Endothelial cell (in vitro differentiated cells): ENCODE measurements at regions not wholly inside any gene's neighbourhood (a gene's known extent, or its start where the extent isn't known, plus 50 kb on each side); places are given as distances from the start of the nearest gene placed in this dataset.
"Not testable (repeated sequence)": the region's sequence is repeated elsewhere in the genome, so short reads cannot be mapped to it uniquely, and the experiment has no call there.

Experiments used
- DNase-seq: peaks from one replicate; pipeline ENCODE4 v3.0.0; 2021; ENCODE audit warnings: low spot score
- H3K27ac Mint-ChIP-seq: one replicate; pipeline ENCODE4 v1.8.0; 2021; ENCODE audit warnings: mixed read lengths, inconsistent platforms; ENCODE audit not compliant: unreplicated experiment
- H3K27me3 Mint-ChIP-seq: one replicate; pipeline ENCODE4 v1.8.0; 2021; ENCODE audit warnings: mild to moderate bottlenecking, moderate library complexity, mixed read lengths, inconsistent platforms; ENCODE audit not compliant: unreplicated experiment
- H3K36me3 Mint-ChIP-seq: one replicate; pipeline ENCODE4 v1.8.0; 2021; ENCODE audit warnings: mild to moderate bottlenecking, low read depth, mixed read lengths, inconsistent platforms; ENCODE audit not compliant: unreplicated experiment
- H3K4me1 Mint-ChIP-seq: one replicate; pipeline ENCODE4 v1.8.0; 2021; ENCODE audit warnings: mild to moderate bottlenecking, mixed read lengths, inconsistent platforms; ENCODE audit not compliant: unreplicated experiment
- H3K4me3 Mint-ChIP-seq: one replicate; pipeline ENCODE4 v1.8.0; 2021; ENCODE audit warnings: mild to moderate bottlenecking, mixed read lengths, inconsistent platforms; ENCODE audit not compliant: unreplicated experiment
- H3K9me3 Mint-ChIP-seq: one replicate; pipeline ENCODE4 v1.8.0; 2021; ENCODE audit warnings: mixed read lengths, inconsistent platforms; ENCODE audit not compliant: unreplicated experiment
- TF ChIP-seq, protein P1 (sequence below): fragments of 200-600 bp; sonication (generic); IDR thresholded peaks from one replicate; pipeline ENCODE4 v1.5.0; 2021; ENCODE audit warnings: antibody characterized with exemption; ENCODE audit not compliant: unreplicated experiment

DNA sequence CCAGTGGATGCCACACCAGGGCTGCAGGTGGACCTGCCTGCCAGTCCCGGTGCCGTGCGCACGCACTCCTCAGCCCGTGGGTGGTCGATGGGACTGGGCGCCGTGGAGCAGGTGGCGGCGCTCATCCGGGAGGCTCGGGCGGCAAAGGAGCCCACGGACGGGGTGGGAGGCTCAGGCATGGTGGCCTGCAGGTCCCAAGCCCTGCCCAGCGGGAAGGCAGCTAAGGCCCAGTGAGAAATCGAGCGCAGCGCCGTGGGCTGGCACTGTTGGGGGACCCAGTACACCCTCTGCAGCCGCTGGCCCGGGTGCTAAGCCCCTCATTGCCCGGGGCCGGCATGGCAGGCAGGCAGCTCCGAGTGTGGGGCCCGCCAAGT is 1171.8 kb upstream of the B3GALT2 start:
- Mint-ChIP-seq H3K9me3 (no peaks in the 10 kb centered on the region), H3K4me3 (no peak overlapping the region), H3K4me1 (peaks cover 3% of the 10 kb centered on the region), H3K27me3 (peaks cover 2% of the 10 kb centered on the region), H3K36me3 (no peaks in the 10 kb centered on the region), H3K27ac (no peak overlapping the region)
- no peak for DNase-seq
- TF ChIP-seq, protein P1, sequence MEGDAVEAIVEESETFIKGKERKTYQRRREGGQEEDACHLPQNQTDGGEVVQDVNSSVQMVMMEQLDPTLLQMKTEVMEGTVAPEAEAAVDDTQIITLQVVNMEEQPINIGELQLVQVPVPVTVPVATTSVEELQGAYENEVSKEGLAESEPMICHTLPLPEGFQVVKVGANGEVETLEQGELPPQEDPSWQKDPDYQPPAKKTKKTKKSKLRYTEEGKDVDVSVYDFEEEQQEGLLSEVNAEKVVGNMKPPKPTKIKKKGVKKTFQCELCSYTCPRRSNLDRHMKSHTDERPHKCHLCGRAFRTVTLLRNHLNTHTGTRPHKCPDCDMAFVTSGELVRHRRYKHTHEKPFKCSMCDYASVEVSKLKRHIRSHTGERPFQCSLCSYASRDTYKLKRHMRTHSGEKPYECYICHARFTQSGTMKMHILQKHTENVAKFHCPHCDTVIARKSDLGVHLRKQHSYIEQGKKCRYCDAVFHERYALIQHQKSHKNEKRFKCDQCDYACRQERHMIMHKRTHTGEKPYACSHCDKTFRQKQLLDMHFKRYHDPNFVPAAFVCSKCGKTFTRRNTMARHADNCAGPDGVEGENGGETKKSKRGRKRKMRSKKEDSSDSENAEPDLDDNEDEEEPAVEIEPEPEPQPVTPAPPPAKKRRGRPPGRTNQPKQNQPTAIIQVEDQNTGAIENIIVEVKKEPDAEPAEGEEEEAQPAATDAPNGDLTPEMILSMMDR: no peak

GRCh38 chr1:194357573-194358207 is 1171.3 kb upstream of the B3GALT2 start:
- not testable (repeated sequence) for H3K27me3 Mint-ChIP-seq, H3K4me3 Mint-ChIP-seq, H3K4me1 Mint-ChIP-seq, H3K9me3 Mint-ChIP-seq, H3K36me3 Mint-ChIP-seq, DNase-seq, H3K27ac Mint-ChIP-seq

DNA sequence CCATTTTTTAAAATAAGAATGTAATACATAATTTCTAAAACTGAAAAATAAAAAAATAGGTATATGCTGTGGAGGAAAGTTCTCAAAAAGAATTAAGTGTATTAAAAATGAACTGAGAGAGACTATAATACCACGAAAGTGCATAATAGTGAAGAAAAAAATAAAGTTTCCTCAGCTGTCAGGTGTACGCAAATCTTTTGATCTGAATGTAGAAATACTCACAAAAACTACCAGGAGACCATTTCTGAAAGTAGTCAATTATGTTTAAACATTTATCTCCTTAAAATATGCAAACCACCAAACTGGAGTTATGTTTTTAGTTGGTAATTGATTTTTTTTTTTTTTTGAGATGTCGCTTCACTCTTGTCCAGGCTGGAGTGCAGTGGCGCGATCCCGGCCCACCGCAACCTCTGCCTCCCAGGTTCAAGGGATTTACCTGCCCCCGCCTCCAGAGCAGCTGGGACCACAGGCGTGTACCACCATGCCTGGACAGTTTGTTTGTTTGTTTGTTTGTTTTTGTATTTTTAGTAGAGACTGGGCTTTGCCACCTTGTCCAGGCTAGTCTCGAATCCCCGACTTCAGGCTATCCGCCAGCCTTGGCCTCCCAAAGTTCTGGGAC is 1169.2 kb upstream of the B3GALT2 start:
- H3K36me3 Mint-ChIP-seq: no peaks in the 10 kb centered on the region
- no peak overlapping the region for H3K4me3 Mint-ChIP-seq
- peaks cover 2% of the 10 kb centered on the region for H3K27me3 Mint-ChIP-seq
- no peak for DNase-seq
- H3K9me3 Mint-ChIP-seq: no peaks in the 10 kb centered on the region
- H3K27ac Mint-ChIP-seq: no peak overlapping the region
- TF ChIP-seq, protein P1: no peak
- peaks cover 3% of the 10 kb centered on the region for H3K4me1 Mint-ChIP-seq

DNA sequence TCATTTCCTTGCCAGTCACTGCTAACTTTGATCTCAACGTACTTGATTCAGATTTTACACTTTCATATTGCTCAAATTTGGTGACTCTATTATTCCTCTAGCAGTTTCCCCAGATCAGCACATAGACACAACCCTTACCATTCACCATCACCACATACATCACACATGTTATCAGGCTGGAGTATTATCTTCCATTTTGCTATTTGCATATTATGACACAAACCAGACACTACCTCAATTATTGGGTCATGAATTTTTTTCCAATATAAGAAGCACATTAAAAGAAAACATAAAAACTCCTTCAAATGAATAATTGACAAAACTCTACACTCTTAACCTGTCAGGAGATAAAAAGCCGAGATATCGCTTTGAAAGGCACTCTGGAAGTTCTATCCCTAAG is 1166.7 kb upstream of the B3GALT2 start:
- Mint-ChIP-seq H3K4me3 (no peak overlapping the region), H3K9me3 (no peaks in the 10 kb centered on the region), H3K27me3 (peaks cover 2% of the 10 kb centered on the region), H3K4me1 (peaks cover 3% of the 10 kb centered on the region), H3K27ac (no peak overlapping the region), H3K36me3 (no peaks in the 10 kb centered on the region)
- TF ChIP-seq, protein P1: no peak
- no peak for DNase-seq

- Mint-ChIP-seq H3K9me3 (no peaks in the 10 kb centered on the region), H3K27me3 (no peaks in the 10 kb centered on the region), H3K4me3 (no peak overlapping the region), H3K36me3 (no peaks in the 10 kb centered on the region), H3K4me1 (no peaks in the 10 kb centered on the region), H3K27ac (no peak overlapping the region)
- TF ChIP-seq, protein P1: no peak
- DNase-seq: no peak
Observed at GRCh38 chr1:194347200-194347599, 1160.8 kb upstream of the B3GALT2 start.
